GM19043 (cell line): ENCODE measurements at regions not wholly inside any gene's neighbourhood (a gene's known extent, or its start where the extent isn't known, plus 50 kb on each side); places are given as distances from the start of the nearest gene placed in this dataset.

Source experiments
- ATAC-seq: cut with Tn5 transposase; IDR thresholded peaks from one replicate; pipeline ENCODE4 v1.9.1; 2021; ENCODE audit warnings: low read depth; ENCODE audit not compliant: unreplicated experiment

- no peak for ATAC-seq
These were observed 542.6 kb upstream of the IGFBP7 start for GRCh38 chr4:57652779-57653178.

- no peak for ATAC-seq
These were observed 530.4 kb upstream of the IGFBP7 start for GRCh38 chr4:57640391-57641100.

- ATAC-seq: no peak
These were observed 529.6 kb upstream of the IGFBP7 start for GRCh38 chr4:57639561-57640382.

GRCh38 chr4:57635910-57636309, 525.7 kb upstream of the IGFBP7 start:
- no peak for ATAC-seq

- ATAC-seq: no peak
These were observed 523.2 kb upstream of the IGFBP7 start for GRCh38 chr4:57633212-57633859.

GRCh38 chr4:57632564-57632963, 522.4 kb upstream of the IGFBP7 start:
- no peak for ATAC-seq

GRCh38 chr4:57631147-57631546, 521.0 kb upstream of the IGFBP7 start:
- ATAC-seq: no peak

- ATAC-seq: no peak
These were observed 517.8 kb upstream of the IGFBP7 start for GRCh38 chr4:57628004-57628403.

- no peak for ATAC-seq
These were observed 504.2 kb upstream of the IGFBP7 start for GRCh38 chr4:57614257-57614932.

GRCh38 chr4:57612279-57612678, 502.1 kb upstream of the IGFBP7 start:
- no peak for ATAC-seq

GRCh38 chr4:57607566-57608180, 497.5 kb upstream of the IGFBP7 start:
- no peak for ATAC-seq

- ATAC-seq: no peak
These were observed 495.2 kb upstream of the IGFBP7 start for GRCh38 chr4:57605376-57605775.

GRCh38 chr4:57602141-57602540, 492.0 kb upstream of the IGFBP7 start:
- ATAC-seq: no peak

GRCh38 chr4:57591073-57591472, 480.9 kb upstream of the IGFBP7 start:
- no peak for ATAC-seq

- ATAC-seq: no peak
These were observed 478.4 kb upstream of the IGFBP7 start for GRCh38 chr4:57588557-57588956.

GRCh38 chr4:57580710-57581599, 470.8 kb upstream of the IGFBP7 start:
- no peak for ATAC-seq

- ATAC-seq: no peak
These were observed 465.2 kb upstream of the IGFBP7 start for GRCh38 chr4:57575426-57575825.

GRCh38 chr4:57554556-57555092, 444.4 kb upstream of the IGFBP7 start:
- no peak for ATAC-seq

- no peak for ATAC-seq
These were observed 443.5 kb upstream of the IGFBP7 start for GRCh38 chr4:57553728-57554127.
